GM19328 (cell line): ENCODE measurements at regions not wholly inside any gene's neighbourhood (a gene's known extent, or its start where the extent isn't known, plus 50 kb on each side); places are given as distances from the start of the nearest gene placed in this dataset.

ENCODE experiments used
- ATAC-seq: cut with Tn5 transposase; IDR thresholded peaks from one replicate; pipeline ENCODE4 v1.9.1; 2021; ENCODE audit warnings: mild to moderate bottlenecking, moderate library complexity; ENCODE audit not compliant: unreplicated experiment

- ATAC-seq = no peak
Measured at GRCh38 chrX:131764216-131764615, 220.3 kb downstream of the OR13H1 start.

GRCh38 chrX:131778269-131779218 is 234.7 kb downstream of the OR13H1 start:
- no peak for ATAC-seq

GRCh38 chrX:131779306-131779705 is 235.4 kb downstream of the OR13H1 start:
- ATAC-seq = no peak

GRCh38 chrX:131779741-131780140 is 235.9 kb downstream of the OR13H1 start:
- no peak for ATAC-seq

GRCh38 chrX:131782646-131783045 is 238.8 kb downstream of the OR13H1 start:
- ATAC-seq = no peak

- ATAC-seq = peak; percentile 49
Measured at GRCh38 chrX:131783555-131784308, 239.4 kb upstream of the STK26 start.

GRCh38 chrX:131789664-131790063 is 233.4 kb upstream of the STK26 start:
- ATAC-seq = no peak

- no peak for ATAC-seq
Measured at GRCh38 chrX:131791608-131792355, 231.3 kb upstream of the STK26 start.

DNA sequence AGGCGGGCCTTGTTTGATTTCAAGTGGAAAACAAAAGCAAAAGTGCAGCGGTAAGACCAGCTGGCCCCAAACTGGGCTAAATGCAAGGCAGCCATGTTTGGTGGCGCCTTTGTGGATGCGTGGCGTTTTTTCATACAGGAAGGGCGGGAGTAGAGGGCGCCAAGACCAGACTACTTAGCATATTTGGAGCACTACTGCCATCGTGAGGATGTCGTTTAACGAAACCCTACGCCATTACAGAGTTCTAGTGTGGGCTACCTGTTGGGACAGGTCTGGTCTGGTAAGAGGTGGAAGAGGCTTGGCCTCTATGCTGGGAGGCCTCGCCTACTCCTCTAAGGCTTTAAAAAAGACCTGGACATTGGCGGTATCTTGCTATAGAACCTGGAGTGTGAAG is 230.7 kb upstream of the STK26 start:
- ATAC-seq = peak; percentile 59

GRCh38 chrX:131792789-131793462 is 230.2 kb upstream of the STK26 start:
- peak; percentile 49 for ATAC-seq

DNA sequence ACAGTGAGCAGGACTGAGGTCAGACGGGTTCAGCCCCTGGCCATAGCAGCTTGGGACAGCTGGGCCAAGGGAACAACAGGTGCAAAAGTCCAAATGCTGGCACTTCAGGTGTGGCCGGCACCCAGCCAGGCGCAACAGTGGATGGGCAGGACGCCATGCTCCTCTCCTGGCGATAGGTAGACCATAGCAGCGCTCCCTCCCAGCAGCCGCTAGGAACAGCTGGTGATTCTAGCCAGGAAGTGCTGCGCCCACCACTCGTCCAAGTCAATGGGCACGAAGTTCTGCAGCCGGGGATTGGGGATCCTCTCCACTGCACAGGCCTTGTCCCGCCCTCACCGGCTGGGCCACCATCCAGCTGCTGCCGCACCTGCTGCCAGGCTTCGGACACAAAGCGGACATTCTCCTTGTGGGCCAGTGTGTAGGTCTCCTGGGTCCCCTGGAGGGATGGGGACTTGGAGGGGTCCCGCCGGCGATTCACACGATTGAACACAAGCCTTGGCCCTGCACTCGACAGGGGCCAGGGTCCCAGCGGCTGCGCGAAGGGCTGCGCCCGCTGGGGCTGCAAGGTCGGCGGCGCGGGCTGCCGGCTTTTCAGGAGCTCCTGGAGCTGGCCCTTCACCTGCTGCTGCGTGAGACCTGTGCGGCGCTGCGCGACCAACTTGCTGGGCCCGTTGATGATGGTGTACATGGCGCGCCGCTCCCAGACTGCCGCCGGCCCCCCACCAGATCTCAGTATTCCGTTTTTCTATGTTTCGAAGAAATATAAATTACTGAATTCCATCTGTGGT is 227.5 kb upstream of the STK26 start:
- ATAC-seq = no peak

- no peak for ATAC-seq
Measured at GRCh38 chrX:131801066-131801465, 222.0 kb upstream of the STK26 start.

- no peak for ATAC-seq
Measured at GRCh38 chrX:131801911-131802310, 221.2 kb upstream of the STK26 start.

- peak; percentile 77 for ATAC-seq
Measured at GRCh38 chrX:131802836-131803626, 220.1 kb upstream of the STK26 start.

DNA sequence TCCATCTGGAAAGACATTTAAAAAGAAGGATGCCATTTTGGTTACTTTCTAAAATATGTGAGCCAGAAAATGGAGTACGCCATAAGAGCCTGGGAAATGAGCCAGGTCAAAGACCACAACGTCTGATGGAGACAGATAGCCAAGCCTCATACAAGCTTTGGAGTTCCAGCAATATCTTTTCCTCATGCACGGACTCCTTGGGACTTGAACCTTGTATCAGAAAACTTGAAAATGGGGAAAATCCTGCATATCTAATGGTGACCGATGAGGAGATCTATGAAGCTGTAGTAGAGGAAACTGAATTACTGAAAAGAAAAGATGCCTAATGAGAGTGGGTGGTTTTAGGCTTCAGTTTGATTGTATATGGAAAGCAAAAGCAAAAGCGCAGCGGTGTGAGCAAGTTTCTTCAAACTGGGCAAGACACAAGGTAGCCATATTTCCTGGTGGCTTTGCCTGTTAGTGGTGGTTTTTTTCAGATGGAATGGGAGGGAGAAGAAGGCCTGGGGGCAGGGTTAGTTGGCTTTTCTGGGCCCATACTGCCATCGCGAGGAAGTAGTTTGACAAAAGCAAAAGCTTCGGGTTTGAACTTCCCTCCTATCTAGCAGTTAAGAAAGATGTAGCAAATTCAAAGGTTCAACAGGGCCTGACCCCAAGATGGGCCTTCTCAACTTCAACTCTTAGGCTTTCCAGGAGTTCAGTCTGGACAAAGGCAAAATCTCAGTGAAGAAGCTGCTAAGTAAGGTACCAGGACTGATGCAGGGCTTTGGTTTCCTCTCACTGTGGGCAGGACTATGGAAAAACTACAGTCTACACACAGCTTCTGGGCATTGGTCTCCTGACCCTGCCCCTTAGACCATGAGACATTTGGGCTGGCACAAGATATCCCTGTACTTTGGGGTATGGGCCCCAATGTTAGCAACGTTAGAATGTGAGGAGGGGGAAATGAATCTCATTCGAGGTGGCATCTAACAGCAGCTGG is 210.0 kb upstream of the STK26 start:
- peak; percentile 68 for ATAC-seq

DNA sequence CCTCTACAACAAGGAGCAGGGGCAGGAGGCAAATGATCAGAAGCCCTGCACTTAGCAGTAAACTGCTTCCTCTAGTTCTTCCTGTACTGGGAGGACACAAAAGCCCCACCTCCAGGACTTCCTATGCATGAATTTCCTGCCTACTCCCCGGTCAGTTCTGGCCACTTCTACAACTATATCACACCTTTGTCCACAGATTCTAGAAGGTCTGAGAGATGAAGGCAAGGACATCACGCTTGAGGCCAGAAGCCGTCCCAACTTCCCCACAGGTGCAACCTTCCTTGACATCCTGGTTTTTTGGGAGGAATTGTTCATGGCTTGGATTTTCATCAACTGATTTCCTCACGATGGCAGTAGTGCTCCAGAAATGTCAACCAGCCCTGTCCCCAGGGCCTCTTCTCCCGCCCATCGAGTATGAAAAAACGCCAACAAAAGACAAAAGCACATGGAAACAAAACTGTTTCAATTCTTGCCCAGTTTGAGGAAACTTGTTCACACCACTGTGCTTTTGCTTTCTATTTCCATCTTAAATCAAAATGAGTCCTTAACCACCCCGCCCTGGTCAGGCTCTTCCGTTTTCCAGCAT is 206.5 kb upstream of the STK26 start:
- ATAC-seq = peak; percentile 44

- no peak for ATAC-seq
Measured at GRCh38 chrX:131818297-131818936, 204.7 kb upstream of the STK26 start.
